ENCODE measurements at regions not wholly inside any gene's neighbourhood (a gene's known extent, or its start where the extent isn't known, plus 50 kb on each side); places are given as distances from the start of the nearest gene placed in this dataset.
"Not testable (repeated sequence)": the region's sequence is repeated elsewhere in the genome, so short reads cannot be mapped to it uniquely, and the experiment has no call there.

DNA sequence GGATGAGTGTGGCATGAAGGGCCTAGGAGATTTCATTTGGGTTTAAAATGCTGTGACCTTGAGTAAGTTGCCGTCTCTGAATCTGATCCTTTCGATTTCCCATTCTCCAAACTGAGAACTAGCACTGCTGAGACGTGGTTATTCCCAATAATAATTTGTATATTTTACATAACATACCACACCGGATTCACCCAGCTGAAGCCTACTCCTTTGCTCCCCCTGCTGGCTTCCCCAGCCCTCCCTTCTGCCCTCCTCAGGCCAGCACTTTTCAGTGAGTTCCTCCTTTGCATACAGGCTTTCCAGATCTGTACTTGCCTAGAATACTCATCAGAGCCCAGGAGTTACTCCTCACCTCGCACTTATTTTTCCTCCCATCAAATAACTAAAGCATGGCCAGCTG lies 255.1 kb downstream of the OR4F29 start:
- DNase-seq (ENCODE audit: low read depth in 2 of 2); H3K4me3 ChIP-seq (replicated peaks in 1 of 2; ENCODE audit: low read depth in 2 of 2, low read length in 2 of 2): not testable (repeated sequence)

DNA sequence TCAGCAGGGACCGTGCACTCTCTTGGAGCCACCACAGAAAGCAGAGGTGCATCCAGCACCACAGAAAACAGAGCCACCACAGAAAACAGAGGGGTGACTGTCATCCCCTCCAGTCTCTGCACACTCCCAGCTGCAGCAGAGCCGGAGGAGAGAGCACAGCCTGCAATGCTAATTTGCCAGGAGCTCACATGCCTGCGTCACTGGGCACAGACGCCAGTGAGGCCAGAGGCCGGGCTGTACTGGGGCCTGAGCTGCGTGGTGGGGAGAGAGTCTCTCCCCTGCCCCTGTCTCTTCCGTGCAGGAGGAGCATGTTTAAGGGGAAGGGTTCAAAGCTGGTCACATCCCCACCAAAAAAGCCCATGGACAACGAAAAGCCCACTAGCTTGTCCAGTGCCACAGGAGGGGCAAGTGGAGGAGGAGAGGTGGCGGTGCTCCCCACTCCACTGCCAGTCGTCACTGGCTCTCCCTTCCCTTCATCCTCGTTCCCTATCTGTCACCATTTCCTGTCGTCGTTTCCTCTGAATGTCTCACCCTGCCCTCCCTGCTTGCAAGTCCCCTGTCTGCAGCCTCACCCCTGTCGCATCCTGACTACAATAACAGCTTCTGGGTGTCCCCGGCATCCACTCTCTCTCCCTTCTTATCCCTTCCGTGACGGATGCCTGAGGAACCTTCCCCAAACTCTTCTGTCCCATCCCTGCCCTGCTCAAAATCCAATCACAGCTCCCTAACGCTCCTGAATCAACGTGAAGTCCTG lies 260.0 kb downstream of the OR4F29 start:
- peak in 1 of 2 donors; percentile 18 for DNase-seq (ENCODE audit: low read depth in 2 of 2)
- not testable (repeated sequence) for H3K4me3 ChIP-seq (replicated peaks in 1 of 2; ENCODE audit: low read depth in 2 of 2, low read length in 2 of 2)

DNA sequence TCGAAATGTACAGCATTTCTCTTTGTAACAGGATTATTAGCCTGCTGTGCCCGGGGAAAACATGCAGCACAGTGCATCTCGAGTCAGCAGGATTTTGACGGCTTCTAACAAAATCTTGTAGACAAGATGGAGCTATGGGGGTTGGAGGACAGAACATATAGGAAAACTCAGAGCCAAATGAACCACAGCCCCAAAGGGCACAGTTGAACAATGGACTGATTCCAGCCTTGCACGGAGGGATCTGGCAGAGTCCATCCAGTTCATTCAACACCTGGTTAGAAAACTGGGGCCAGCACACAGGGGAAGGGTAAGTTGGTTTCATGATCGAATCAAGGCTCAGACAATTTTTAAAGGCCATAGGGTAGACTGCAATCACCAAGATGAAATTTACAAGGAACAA lies 260.8 kb downstream of the OR4F29 start:
- not testable (repeated sequence) for DNase-seq (ENCODE audit: low read depth in 2 of 2); H3K4me3 ChIP-seq (replicated peaks in 1 of 2; ENCODE audit: low read depth in 2 of 2, low read length in 2 of 2)

DNA sequence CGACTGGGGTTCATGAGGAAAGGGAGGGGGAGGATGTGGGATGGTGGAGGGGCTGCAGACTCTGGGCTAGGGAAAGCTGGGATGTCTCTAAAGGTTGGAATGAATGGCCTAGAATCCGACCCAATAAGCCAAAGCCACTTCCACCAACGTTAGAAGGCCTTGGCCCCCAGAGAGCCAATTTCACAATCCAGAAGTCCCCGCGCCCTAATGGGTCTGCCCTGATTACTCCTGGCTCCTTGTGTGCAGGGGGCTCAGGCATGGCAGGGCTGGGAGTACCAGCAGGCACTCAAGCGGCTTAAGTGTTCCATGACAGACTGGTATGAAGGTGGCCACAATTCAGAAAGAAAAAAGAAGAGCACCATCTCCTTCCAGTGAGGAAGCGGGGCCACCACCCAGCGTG lies 261.6 kb downstream of the OR4F29 start:
- not testable (repeated sequence) for DNase-seq (ENCODE audit: low read depth in 2 of 2); H3K4me3 ChIP-seq (replicated peaks in 1 of 2; ENCODE audit: low read depth in 2 of 2, low read length in 2 of 2)

DNA sequence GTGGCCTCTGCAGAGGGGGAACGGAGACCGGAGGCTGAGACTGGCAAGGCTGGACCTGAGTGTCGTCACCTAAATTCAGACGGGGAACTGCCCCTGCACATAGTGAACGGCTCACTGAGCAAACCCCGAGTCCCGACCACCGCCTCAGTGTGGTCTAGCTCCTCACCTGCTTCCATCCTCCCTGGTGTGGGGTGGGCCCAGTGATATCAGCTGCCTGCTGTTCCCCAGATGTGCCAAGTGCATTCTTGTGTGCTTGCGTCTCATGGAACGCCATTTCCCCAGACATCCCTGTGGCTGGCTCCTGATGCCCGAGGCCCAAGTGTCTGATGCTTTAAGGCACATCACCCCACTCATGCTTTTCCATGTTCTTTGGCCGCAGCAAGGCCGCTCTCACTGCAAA lies 262.2 kb downstream of the OR4F29 start:
- DNase-seq (ENCODE audit: low read depth in 2 of 2); H3K4me3 ChIP-seq (replicated peaks in 1 of 2; ENCODE audit: low read depth in 2 of 2, low read length in 2 of 2): not testable (repeated sequence)

DNA sequence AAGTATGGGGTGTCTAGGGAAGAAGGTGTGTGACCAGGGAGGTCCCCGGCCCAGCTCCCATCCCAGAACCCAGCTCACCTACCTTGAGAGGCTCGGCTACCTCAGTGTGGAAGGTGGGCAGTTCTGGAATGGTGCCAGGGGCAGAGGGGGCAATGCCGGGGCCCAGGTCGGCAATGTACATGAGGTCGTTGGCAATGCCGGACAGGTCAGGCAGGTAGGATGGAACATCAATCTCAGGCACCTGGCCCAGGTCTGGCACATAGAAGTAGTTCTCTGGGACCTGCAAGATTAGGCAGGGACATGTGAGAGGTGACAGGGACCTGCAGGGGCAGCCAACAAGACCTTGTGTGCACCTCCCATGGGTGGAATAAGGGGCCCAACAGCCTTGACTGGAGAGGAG lies 264.2 kb downstream of the OR4F29 start:
- DNase-seq (ENCODE audit: low read depth in 2 of 2); H3K4me3 ChIP-seq (replicated peaks in 1 of 2; ENCODE audit: low read depth in 2 of 2, low read length in 2 of 2): not testable (repeated sequence)

DNA sequence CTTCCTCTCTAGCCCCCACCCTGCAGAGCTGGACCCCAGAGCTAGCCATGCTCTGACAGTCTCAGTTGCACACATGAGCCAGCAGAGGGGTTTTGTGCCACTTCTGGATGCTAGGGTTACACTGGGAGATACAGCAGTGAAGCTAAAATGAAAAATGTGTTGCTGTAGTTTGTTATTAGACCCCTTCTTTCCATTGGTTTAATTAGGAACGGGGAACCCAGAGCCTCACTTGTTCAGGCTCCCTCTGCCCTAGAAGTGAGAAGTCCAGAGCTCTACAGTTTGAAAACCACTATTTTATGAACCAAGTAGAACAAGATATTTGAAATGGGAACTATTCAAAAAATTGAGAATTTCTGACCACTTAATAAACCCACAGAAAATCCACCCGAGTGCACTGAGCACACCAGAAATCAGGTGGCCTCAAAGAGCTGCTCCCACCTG lies 264.8 kb downstream of the OR4F29 start:
- not testable (repeated sequence) for H3K4me3 ChIP-seq (replicated peaks in 1 of 2; ENCODE audit: low read depth in 2 of 2, low read length in 2 of 2); DNase-seq (ENCODE audit: low read depth in 2 of 2)

DNA sequence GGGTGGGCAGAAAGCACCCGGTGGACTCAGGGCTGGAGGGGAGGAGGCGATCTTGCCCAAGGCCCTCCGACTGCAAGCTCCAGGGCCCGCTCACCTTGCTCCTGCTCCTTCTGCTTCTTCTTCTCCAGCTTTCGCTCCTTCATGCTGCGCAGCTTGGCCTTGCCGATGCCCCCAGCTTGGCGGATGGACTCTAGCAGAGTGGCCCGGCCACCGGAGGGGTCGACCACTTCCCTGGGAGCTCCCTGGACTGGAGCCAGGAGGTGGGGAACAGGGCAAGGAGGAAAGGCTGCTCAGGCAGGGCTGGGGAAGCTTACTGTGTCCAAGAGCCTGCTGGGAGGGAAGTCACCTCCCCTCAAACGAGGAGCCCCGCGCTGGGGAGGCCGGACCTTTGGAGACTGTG lies 265.3 kb downstream of the OR4F29 start:
- not testable (repeated sequence) for DNase-seq (ENCODE audit: low read depth in 2 of 2); H3K4me3 ChIP-seq (replicated peaks in 1 of 2; ENCODE audit: low read depth in 2 of 2, low read length in 2 of 2)

DNA sequence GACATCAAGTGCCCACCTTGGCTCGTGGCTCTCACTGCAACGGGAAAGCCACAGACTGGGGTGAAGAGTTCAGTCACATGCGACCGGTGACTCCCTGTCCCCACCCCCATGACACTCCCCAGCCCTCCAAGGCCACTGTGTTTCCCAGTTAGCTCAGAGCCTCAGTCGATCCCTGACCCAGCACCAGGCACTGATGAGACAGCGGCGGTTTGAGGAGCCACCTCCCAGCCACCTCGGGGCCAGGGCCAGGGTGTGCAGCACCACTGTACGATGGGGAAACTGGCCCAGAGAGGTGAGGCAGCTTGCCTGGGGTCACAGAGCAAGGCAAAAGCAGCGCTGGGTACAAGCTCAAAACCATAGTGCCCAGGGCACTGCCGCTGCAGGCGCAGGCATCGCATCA lies 266.0 kb downstream of the OR4F29 start:
- DNase-seq (ENCODE audit: low read depth in 2 of 2); H3K4me3 ChIP-seq (replicated peaks in 1 of 2; ENCODE audit: low read depth in 2 of 2, low read length in 2 of 2): not testable (repeated sequence)

DNA sequence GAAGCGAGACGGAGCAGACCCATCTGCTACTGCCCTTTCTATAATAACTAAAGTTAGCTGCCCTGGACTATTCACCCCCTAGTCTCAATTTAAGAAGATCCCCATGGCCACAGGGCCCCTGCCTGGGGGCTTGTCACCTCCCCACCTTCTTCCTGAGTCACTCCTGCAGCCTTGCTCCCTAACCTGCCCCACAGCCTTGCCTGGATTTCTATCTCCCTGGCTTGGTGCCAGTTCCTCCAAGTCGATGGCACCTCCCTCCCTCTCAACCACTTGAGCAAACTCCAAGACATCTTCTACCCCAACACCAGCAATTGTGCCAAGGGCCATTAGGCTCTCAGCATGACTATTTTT lies 267.2 kb downstream of the OR4F29 start:
- not testable (repeated sequence) for DNase-seq (ENCODE audit: low read depth in 2 of 2); H3K4me3 ChIP-seq (replicated peaks in 1 of 2; ENCODE audit: low read depth in 2 of 2, low read length in 2 of 2)

DNA sequence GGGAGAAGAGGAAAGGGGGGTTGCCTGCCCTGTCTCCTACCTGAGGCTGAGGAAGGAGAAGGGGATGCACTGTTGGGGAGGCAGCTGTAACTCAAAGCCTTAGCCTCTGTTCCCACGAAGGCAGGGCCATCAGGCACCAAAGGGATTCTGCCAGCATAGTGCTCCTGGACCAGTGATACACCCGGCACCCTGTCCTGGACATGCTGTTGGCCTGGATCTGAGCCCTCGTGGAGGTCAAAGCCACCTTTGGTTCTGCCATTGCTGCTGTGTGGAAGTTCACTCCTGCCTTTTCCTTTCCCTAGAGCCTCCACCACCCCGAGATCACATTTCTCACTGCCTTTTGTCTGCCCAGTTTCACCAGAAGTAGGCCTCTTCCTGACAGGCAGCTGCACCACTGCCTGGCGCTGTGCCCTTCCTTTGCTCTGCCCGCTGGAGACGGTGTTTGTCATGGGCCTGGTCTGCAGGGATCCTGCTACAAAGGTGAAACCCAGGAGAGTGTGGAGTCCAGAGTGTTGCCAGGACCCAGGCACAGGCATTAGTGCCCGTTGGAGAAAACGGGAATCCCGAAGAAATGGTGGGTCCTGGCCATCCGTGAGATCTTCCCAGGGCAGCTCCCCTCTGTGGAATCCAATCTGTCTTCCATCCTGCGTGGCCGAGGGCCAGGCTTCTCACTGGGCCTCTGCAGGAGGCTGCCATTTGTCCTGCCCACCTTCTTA lies 267.7 kb downstream of the OR4F29 start:
- not testable (repeated sequence) for H3K4me3 ChIP-seq (replicated peaks in 1 of 2; ENCODE audit: low read depth in 2 of 2, low read length in 2 of 2); DNase-seq (ENCODE audit: low read depth in 2 of 2)

DNA sequence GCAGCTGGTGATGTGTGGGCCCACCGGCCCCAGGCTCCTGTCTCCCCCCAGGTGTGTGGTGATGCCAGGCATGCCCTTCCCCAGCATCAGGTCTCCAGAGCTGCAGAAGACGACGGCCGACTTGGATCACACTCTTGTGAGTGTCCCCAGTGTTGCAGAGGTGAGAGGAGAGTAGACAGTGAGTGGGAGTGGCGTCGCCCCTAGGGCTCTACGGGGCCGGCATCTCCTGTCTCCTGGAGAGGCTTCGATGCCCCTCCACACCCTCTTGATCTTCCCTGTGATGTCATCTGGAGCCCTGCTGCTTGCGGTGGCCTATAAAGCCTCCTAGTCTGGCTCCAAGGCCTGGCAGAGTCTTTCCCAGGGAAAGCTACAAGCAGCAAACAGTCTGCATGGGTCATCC lies 268.4 kb downstream of the OR4F29 start:
- DNase-seq (ENCODE audit: low read depth in 2 of 2); H3K4me3 ChIP-seq (replicated peaks in 1 of 2; ENCODE audit: low read depth in 2 of 2, low read length in 2 of 2): not testable (repeated sequence)

DNA sequence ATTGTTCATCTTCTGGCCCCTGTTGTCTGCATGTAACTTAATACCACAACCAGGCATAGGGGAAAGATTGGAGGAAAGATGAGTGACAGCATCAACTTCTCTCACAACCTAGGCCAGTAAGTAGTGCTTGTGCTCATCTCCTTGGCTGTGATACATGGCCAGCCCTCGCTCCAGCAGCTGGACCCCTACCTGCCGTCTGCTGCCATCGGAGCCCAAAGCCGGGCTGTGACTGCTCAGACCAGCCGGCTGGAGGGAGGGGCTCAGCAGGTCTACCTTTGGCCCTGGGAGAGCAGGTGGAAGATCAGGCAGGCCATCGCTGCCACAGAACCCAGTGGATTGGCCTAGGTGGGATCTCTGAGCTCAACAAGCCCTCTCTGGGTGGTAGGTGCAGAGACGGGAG lies 268.8 kb downstream of the OR4F29 start:
- DNase-seq (ENCODE audit: low read depth in 2 of 2); H3K4me3 ChIP-seq (replicated peaks in 1 of 2; ENCODE audit: low read depth in 2 of 2, low read length in 2 of 2): not testable (repeated sequence)

DNA sequence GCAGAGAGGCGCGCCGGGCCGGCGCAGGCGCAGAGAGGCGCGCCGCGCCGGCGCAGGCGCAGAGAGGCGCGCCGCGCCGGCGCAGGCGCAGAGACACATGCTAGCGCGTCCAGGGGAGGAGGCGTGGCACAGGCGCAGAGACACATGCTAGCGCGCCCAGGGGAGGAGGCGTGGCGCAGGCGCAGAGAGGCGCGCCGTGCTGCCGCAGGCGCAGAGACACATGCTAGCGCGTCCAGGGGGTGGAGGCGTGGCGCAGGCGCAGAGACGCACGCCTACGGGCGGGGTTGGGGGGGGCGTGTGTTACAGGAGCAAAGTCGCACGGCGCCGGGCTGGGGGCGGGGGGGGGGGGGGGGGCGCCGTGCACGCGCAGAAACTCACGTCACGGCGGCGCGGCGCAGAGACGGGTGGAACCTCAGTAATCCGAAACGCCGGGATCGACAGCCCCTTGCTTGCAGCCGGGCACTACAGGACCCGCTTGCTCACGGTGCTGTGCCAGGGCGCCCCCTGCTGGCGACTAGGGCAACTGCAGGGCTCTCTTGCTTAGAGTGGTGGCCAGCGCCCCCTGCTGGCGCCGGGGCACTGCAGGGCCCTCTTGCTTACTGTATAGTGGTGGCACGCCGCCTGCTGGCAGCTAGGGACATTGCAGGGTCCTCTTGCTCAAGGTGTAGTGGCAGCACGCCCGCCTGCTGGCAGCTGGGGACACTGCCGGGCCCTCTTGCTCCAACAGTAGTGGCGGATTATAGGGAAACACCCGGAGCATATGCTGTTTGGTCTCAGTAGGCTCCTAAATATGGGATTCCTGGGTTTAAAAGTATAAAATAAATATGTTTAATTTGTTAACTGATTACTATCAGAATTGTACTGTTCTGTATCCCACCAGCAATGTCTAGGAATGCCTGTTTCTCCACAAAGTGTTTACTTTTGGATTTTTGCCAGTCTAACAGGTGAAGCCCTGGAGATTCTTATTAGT lies 269.9 kb downstream of the OR4F29 start:
- H3K4me3 ChIP-seq (replicated peaks in 1 of 2; ENCODE audit: low read depth in 2 of 2, low read length in 2 of 2): not testable (repeated sequence)
- DNase-seq (ENCODE audit: low read depth in 2 of 2): peak; percentile 66 to 68

DNA sequence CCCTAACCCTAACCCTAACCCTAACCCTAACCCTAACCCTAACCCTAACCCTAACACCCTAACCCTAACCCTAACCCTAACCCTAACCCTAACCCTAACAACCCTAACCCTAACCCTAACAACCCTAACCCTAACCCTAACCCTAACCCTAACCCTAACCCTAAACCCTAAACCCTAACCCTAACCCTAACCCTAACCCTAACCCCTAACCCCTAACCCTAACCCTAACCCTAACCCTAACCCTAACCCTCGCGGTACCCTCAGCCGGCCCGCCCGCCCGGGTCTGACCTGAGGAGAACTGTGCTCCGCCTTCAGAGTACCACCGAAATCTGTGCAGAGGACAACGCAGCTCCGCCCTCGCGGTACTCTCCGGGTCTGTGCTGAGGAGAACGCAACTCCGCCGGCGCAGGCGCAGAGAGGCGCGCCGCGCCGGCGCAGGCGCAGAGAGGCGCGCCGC lies 270.7 kb downstream of the OR4F29 start:
- H3K4me3 ChIP-seq (replicated peaks in 1 of 2; ENCODE audit: low read depth in 2 of 2, low read length in 2 of 2); DNase-seq (ENCODE audit: low read depth in 2 of 2): not testable (repeated sequence)

DNA sequence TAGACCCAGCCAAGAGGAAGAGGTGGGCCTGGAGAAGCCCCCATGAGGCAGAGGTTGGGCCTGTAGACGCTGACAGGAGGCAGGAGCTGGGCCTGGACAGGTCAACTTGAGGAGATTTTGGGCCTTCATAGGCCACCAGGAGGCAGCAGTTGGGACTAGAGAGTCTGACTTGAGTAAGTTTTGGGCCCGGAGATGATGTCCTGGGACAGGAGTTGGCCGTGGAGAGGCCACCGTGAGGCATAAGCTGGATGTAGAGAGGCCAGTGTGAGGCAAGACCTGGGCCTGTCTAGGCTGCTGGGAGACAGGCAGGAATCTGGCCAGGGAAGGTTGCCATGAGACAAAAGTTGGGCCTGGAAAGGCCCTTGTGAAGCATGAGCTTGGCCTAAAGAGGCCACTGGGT lies 312.6 kb downstream of the OR4F29 start:
- H3K4me3 ChIP-seq (replicated peaks in 1 of 2; ENCODE audit: low read depth in 2 of 2, low read length in 2 of 2); DNase-seq (ENCODE audit: low read depth in 2 of 2): not testable (repeated sequence)

DNA sequence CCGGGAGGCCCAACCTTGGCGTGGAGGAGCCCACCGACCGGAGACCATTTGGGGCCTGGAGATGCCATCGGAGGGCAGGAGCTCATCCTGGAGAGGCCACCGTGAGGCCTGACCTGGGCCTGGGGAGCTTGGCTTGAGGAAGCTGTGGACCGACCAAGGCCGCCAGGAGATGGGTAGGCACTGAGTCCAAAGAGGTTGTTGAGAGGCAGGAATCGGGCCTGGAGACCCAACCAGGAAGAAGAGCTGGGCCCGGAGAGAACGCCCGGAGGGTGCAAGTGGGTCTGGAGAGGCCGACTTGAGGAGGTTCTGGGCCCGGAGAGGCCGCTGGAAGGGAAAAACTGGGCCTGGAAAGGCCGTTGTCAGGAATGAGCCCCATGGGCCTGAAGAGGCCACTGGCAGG lies 313.8 kb downstream of the OR4F29 start:
- not testable (repeated sequence) for DNase-seq (ENCODE audit: low read depth in 2 of 2); H3K4me3 ChIP-seq (replicated peaks in 1 of 2; ENCODE audit: low read depth in 2 of 2, low read length in 2 of 2)

DNA sequence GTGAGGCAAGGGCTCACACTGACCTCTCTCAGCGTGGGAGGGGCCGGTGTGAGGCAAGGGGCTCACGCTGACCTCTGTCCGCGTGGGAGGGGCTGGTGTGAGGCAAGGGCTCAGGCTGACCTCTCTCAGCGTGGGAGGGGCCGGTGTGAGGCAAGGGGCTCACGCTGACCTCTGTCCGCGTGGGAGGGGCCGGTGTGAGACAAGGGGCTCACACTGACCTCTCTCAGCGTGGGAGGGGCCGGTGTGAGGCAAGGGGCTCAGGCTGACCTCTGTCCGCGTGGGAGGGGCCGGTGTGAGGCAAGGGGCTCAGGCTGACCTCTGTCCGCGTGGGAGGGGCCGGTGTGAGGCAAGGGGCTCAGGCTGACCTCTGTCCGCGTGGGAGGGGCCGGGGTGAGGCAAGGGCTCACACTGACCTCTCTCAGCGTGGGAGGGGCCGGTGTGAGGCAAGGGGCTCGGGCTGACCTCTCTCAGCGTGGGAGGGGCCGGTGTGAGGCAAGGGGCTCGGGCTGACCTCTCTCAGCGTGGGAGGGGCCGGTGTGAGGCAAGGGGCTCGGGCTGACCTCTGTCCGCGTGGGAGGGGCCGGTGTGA lies 315.0 kb downstream of the OR4F29 start:
- not testable (repeated sequence) for DNase-seq (ENCODE audit: low read depth in 2 of 2); H3K4me3 ChIP-seq (replicated peaks in 1 of 2; ENCODE audit: low read depth in 2 of 2, low read length in 2 of 2)
